ENCODE measurements at regions not wholly inside any gene's neighbourhood (a gene's known extent, or its start where the extent isn't known, plus 50 kb on each side); places are given as distances from the start of the nearest gene placed in this dataset.

DNA sequence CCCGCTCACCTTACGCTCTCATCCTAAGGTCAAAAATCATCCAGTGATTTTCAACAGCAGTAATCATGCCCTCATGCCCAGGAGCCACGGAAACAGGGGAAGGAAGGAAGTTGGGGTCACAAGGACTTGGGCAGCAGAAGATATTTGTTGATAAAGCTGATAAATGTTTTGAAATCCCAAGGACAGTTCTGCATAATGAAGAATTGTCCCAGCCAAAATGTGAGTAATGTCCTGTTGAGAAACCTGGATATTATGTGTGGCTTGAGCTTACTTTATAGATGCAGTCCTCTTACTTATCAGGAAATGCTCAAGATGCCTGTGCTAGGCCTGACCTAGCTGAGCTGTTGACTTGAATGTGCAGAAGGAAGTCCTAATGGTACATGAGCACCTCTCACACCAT lies 263.0 kb upstream of the ZFP42 start:
- no peak for TF ChIP-seq POLR2A (IDR thresholded peaks at IDR 0.05)
- TF ChIP-seq CTCF (IDR thresholded peaks at IDR 0.05), result no peak

Data from body of pancreas (tissue), 4 donors.